Astrocyte (in vitro differentiated cells and primary cell): ENCODE measurements at regions not wholly inside any gene's neighbourhood (a gene's known extent, or its start where the extent isn't known, plus 50 kb on each side); places are given as distances from the start of the nearest gene placed in this dataset.

Experiments used
- EZH2 ChIP-seq: IDR thresholded peaks from 2 replicates; pipeline ENCODE4 v1.6.1; 2012; ENCODE audit warnings: mild to moderate bottlenecking, low read length, inconsistent platforms; ENCODE audit not compliant: insufficient read depth
- TF ChIP-seq, protein P1 (sequence below): IDR thresholded peaks from 2 replicates; pipeline ENCODE4 v1.5.1; 2011; ENCODE audit warnings: low read depth, mild to moderate bottlenecking, inconsistent platforms, low read length, moderate library complexity; ENCODE audit not compliant: insufficient read depth

DNA sequence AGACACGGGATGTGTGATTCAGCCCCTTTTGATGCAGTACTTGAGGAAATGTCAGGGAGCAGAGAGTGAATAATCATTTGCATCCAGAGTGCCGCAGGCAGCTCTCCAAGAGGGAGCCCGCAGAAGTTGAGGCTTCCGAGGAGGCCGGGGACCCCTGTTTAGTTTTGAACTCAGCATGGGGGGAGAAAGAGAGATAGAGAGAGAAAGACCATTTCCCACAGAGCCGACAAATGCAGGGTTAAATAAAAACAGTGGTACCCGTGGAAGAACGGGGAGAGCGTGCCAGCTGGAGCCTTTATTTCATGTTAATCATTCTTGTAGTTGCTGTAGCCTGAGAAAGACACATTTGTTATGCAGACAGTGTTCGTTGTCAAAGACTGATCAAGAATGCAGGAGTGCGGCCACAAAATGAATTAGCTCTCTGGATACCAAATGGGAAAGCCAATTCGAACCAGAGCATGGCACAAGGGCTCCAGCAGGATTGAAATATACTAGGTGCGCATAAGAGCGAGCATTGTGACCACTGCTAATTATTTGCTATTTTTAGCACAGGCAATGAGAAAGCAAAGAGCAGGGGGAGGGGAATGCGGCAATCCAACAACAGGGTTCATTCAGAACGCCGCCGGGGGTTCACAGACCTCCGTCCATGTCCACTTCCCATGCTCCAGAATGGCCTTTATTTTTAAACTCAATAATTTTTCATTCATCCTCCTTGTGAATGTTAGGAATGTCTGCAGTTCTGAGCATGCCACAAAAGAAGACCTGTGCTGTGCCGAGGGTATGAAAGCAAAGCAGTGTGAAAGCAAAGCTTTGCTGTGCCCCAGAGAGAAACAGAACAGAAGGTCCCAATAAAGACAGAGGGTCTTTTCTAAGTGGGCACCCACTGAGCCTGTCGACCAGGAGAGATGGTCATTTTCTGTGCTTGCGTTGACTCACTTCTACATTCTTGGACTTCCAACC lies 243.9 kb upstream of the VCX3A start:
- TF ChIP-seq, protein P1, sequence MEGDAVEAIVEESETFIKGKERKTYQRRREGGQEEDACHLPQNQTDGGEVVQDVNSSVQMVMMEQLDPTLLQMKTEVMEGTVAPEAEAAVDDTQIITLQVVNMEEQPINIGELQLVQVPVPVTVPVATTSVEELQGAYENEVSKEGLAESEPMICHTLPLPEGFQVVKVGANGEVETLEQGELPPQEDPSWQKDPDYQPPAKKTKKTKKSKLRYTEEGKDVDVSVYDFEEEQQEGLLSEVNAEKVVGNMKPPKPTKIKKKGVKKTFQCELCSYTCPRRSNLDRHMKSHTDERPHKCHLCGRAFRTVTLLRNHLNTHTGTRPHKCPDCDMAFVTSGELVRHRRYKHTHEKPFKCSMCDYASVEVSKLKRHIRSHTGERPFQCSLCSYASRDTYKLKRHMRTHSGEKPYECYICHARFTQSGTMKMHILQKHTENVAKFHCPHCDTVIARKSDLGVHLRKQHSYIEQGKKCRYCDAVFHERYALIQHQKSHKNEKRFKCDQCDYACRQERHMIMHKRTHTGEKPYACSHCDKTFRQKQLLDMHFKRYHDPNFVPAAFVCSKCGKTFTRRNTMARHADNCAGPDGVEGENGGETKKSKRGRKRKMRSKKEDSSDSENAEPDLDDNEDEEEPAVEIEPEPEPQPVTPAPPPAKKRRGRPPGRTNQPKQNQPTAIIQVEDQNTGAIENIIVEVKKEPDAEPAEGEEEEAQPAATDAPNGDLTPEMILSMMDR: no peak
- TF ChIP-seq EZH2: no peak
